ENCODE measurements at regions not wholly inside any gene's neighbourhood (a gene's known extent, or its start where the extent isn't known, plus 50 kb on each side); places are given as distances from the start of the nearest gene placed in this dataset.
"Not testable (repeated sequence)": the region's sequence is repeated elsewhere in the genome, so short reads cannot be mapped to it uniquely, and the experiment has no call there.

DNA sequence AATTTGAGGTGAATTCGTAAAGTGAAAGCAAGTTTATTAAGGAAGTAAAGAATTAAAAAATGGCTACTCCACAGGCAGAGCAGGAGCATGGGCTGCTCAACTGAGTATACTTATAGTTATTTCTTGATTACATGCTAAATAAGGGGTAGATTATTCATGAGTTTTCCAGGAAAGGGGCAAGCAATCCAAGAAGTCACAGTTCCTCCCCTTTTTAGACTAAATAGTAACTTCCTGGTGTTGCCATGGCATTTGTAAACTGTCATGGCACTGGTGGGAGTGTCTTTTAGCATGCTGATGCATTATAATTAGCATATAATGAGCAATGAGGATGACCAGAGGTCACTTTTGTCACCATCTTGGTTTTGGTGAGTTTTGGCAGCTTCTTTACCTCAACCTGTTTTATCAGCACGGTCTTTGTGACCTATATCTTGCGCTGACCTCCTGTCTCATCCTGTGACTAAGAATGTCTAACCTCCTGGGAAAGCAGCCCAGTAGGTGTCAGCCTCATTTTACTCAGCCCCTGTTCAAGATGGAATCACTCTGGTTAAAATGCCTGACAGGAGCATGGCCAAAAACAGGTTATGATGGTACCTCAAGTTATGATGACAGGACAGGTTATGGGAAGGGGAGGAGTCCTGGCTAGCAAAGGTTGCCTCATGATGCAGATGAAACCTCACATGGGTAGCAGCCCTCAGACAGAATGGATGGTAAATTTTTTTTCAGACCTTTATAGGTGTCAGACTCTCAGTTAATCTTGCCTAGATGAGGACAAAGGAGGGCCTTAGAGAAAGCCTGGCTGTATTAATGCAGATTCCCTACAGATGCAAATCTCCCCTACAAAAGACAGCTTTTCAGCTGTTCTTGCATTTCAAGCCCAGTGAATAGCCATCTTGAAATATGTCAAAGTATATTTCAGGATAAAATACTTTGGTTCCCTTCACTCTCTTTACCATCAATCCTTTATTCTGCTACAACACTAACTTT, 49.7 kb downstream of the SIPA1L2 start:
- DNase-seq, result no peak

DNA sequence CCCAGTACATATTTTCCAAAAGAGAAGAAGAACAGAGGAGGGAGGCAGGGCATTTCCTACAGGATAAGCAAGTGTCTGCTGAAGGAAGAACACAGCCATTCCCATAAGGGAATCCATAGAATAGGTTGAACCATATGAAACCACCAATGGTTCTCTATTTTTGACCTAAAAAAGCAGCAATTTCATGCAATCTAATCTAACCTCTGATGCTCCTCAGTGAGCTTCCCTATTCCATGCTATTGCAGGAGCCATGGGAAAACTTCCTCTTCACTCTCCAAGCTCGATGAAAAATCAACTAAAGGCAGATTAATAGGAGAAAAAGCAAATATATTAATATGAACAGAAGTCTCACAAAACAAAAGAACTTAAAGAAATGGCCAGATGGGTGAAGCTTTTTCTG, 50.5 kb downstream of the SIPA1L2 start:
- no peak for DNase-seq

GRCh38 chr1:232578651-232579195, 51.2 kb downstream of the SIPA1L2 start:
- no peak for DNase-seq

DNA sequence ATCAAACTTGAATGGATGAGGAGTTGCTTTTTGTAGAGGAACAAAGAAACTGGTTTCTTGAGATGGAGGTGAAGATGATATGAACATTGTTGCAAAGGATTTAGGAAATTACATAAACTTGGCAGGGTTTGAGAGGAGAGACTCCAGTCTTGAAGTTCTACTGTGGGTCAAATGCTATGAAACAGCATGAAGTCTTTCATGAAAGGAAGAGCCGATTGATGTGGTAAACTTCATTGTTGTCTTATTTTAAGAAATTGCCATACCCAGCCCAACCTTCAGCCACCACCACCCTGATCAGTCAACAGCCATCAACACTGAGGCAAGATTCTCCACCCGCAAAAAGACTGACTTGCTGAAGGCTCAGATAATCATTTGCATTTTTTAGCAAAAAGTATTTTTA, 52.2 kb downstream of the SIPA1L2 start:
- no peak for DNase-seq

DNA sequence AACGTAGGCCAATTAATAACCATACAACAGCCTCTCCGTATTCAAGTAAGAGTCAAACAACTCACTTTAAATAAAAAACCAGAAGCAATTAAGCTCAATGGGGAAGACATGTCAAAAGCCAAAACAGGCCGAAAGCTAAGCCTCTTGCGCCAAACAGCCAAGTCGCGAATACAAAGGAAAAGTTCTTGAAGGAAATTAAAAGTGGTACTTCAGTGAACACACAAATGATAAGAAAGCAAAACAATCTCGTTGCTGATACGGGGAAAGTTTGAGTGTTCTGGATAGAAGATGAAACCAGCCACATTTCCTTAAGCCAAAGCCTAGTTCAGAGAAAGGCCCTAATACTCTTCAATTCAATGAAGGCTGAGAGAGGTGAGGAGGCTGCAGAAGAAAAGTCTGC, 53.4 kb downstream of the SIPA1L2 start:
- DNase-seq, result no peak

DNA sequence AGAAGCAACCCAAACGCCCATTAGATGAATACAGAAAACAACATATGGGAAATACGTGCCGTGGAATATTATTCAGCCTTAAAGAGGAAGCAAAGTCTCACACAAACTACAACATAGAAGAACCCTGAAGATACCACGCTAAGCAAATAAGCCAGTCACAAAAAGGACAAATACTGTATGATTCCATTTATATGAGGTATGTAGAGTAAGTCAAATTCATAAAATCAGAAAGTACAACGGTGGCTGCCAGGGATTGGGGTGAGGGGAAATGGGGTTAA, 54.2 kb downstream of the SIPA1L2 start:
- DNase-seq, result no peak

- DNase-seq, result peak; percentile 62
Measured at GRCh38 chr1:232574889-232575762, 54.8 kb downstream of the SIPA1L2 start.

DNA sequence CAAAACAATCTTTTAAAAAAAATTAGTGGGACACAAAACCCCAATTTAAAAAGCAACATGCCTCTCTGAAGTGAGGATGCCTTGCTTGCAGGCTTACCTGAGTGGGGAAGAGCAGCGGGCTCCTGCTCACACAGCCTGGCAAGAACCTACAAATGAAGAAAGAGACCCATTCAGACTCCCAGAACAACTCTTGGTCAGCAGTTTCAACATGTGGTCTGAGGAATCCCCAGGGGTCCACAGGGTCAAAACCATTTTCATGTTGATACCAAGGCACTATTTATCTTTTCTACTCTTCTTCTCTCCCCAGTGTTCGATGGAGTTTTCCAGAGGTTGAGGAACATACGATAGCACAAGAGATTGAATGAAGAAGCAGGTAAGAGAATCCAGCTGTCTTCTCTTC, 55.9 kb downstream of the SIPA1L2 start:
- DNase-seq, result no peak

DNA sequence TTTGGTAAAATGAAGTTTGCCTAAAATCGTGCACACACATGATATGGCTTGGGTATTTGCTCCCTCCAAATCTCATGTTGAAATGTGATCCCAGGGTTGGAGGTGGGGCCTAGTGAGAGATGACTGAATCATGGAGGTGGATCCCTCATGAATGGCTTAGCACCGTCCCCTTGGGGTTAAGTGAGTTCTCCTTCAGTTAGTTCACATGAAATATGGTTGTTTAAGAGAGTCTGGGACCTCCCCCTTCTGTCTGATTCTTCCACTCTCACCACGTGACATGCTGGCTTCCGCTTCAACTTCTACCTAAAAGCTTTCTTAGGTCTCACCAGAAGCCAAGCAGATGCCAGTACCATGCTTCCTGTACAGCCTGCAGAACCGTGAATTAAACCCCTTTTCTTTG, 58.4 kb downstream of the SIPA1L2 start:
- DNase-seq, result no peak

- DNase-seq, result peak; percentile 21
Measured at GRCh38 chr1:232570007-232570406, 59.9 kb downstream of the SIPA1L2 start.

- DNase-seq, result not testable (repeated sequence)
Measured at GRCh38 chr1:232569554-232569921, 60.4 kb downstream of the SIPA1L2 start.

- DNase-seq, result no peak
Measured at GRCh38 chr1:232568906-232569553, 60.9 kb downstream of the SIPA1L2 start.

GRCh38 chr1:232568331-232568852, 61.5 kb downstream of the SIPA1L2 start:
- no peak for DNase-seq

- no peak for DNase-seq
Measured at GRCh38 chr1:232566093-232566492, 63.8 kb downstream of the SIPA1L2 start.

DNA sequence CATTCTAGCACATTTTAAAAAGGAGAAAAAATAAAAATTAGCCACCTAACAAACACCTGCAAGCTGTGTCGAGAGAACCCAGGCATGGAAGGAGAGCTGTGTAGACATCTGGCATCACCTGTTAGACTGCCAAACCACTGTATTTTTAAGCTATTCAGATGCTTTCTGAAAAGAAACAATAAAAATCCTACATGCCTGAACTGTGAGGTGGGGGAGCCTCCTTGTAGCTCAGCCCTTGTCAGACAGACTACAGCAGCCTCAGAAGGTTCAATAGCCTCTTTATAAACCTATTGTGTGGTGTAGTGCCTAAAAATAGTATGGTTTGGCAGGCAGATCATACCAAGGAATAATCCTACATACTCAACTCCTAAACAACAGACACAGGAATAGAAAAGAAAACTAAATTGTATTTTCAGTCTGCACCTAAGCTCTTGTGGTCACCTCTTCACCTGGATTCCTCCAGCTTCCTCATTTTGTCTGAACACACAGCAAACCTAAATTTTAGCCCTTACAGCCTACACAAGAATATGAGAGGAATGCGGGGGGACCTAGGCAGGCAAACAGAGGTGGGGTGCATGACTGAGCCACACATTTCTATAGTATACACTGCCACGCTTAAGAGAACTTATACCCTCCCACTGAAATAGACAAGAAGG, 67.0 kb downstream of the SIPA1L2 start:
- no peak for DNase-seq

- DNase-seq, result no peak
Measured at GRCh38 chr1:232561381-232561780, 68.6 kb downstream of the SIPA1L2 start.

DNA sequence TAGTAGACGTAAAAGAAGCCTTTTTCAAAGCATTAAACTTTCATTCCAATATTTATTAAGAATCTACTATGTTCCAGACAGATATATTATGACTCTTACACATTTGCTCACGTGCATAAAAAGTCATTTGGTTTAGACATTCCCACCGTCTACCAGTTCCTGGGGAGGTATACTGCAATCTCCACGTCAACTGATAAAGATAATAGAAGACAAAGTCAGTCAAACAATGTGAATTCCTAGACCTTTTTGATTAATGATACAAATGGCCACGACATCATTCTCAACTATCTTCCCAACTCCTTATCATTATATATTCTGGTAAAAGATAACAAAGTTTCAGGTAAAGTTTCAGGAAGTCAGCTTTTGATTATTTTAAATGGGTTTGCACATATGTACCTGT, 69.0 kb downstream of the SIPA1L2 start:
- no peak for DNase-seq

- DNase-seq, result no peak
Measured at GRCh38 chr1:232558954-232559353, 71.0 kb downstream of the SIPA1L2 start.

- DNase-seq, result no peak
Measured at GRCh38 chr1:232557502-232558191, 72.3 kb downstream of the SIPA1L2 start.

GRCh38 chr1:232557096-232557495, 72.8 kb downstream of the SIPA1L2 start:
- no peak for DNase-seq

DNA sequence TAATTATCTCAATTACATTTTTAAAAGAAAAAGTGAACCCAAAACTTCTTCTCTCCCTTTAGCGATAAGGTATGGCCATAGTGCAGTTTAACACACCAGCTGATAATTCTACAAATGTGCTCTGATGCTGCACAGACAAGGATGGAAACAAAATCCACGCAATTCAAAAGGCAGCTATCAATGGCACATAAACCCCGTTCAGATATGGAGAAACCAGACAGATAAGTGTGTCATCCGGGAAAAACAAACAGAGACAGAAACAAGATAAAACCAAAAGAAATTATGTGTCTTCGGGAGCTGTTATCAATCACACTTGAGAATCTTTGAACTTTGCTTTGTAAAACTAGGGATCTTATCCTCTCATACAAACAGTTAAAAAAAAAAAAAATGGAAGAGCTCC, 73.6 kb downstream of the SIPA1L2 start:
- no peak for DNase-seq

Measured in NCI-H226 (cell line).